Tibial artery (tissue), 4 donors: ENCODE measurements at regions not wholly inside any gene's neighbourhood (a gene's known extent, or its start where the extent isn't known, plus 50 kb on each side); places are given as distances from the start of the nearest gene placed in this dataset.

ENCODE experiments used
- DNase-seq, 2 donors: peaks; one replicate each; pipeline ENCODE4 v3.0.0-alpha.2; 2019
- H3K27ac ChIP-seq, 2 donors: fragments of 200-600 bp; sonication (generic) in 1 of 2; 1 replicate in 1 of 2; 2 replicates in 1 of 2; pipeline ENCODE4 v1.5.1; 2018 to 2019; ENCODE audit warnings: mild to moderate bottlenecking in 1 of 2
- H3K27me3 ChIP-seq, 2 donors: fragments of 200-600 bp; sonication (generic) in 1 of 2; one replicate each; pipeline versions ENCODE4 v1.5.1 to v1.6.0; 2016 to 2019
- H3K36me3 ChIP-seq, 3 donors: fragments of 200-600 bp; sonication (generic) in 2 of 3; one replicate each; pipeline ENCODE4 v1.5.1; 2016 to 2019; ENCODE audit warnings: mild to moderate bottlenecking in 2 of 3
- H3K4me1 ChIP-seq, 4 donors: fragments of 200-600 bp; sonication (generic) in 2 of 4; 1 replicate in 3 of 4; 2 replicates in 1 of 4; pipeline ENCODE4 v1.5.1; 2016 to 2019
- H3K4me3 ChIP-seq, 2 donors: fragments of 200-600 bp; sonication (generic) in 1 of 2; 1 replicate in 1 of 2; 2 replicates in 1 of 2; pipeline ENCODE4 v1.5.1; 2018 to 2019; ENCODE audit warnings: mild to moderate bottlenecking in 2 of 2
- H3K9me3 ChIP-seq, 3 donors: fragments of 200-600 bp; sonication (generic) in 1 of 3; one replicate each; pipeline ENCODE4 v1.5.1; 2016 to 2019
- intact Hi-C: fragments of 100-400 bp; cut with DNase I; formaldehyde crosslinking; loops from one replicate; pipeline ENCODE4 v1.15.0; 2023; ENCODE audit warnings: low total_unique reads
- TF ChIP-seq, protein P1 (sequence below), 2 experiments: fragments of 200-600 bp in 1 of 2; fragments of 450-650 bp in 1 of 2; IDR thresholded peaks; one replicate each; pipeline ENCODE4 v1.5.1; 2017 to 2019; ENCODE audit warnings: antibody characterized with exemption in 2 of 2, mild to moderate bottlenecking in 1 of 2, moderate library complexity in 1 of 2

DNA sequence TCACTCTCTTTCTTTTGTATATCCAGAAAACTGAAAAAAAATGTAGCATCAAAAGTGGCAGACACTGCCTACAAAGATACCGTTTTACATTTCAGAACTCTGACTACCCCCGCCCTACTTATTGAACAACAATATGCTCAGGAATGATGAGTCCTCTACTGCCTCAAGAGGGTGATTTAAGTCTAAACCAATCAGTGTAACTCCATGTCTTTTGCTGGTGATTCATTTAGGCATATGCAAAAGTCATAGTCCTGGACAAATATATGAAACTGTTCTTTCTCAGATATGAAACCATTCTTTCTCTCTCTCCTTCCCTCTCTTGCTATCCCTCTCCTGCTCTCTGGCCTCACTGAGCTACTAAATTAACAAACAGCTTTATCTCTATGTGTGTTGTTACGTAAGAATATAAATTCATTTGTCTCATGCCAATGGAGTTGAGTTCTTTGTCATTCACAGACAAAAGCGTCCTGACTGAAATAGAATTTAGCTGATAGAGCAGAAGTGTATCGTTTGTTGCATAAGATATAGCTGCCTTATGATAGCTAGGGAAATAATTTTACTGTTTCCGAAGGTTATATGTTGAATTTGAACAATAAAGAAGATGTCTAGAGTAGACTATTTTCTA, 133.7 kb upstream of the OSTN start:
- no peaks in the 10 kb centered on the region for H3K9me3 ChIP-seq
- no peaks in the 10 kb centered on the region for H3K4me1 ChIP-seq
- H3K27me3 ChIP-seq = no peaks in the 10 kb centered on the region
- no peak overlapping the region for H3K27ac ChIP-seq
- DNase-seq = no peak
- H3K4me3 ChIP-seq = no peak overlapping the region
- H3K36me3 ChIP-seq = no peaks in the 10 kb centered on the region
- intact Hi-C loops = loop anchor here (5.0 kb wide), 1 partner anchor 453 kb away; no protein-coding TSS in a partner anchor
- TF ChIP-seq, protein P1, sequence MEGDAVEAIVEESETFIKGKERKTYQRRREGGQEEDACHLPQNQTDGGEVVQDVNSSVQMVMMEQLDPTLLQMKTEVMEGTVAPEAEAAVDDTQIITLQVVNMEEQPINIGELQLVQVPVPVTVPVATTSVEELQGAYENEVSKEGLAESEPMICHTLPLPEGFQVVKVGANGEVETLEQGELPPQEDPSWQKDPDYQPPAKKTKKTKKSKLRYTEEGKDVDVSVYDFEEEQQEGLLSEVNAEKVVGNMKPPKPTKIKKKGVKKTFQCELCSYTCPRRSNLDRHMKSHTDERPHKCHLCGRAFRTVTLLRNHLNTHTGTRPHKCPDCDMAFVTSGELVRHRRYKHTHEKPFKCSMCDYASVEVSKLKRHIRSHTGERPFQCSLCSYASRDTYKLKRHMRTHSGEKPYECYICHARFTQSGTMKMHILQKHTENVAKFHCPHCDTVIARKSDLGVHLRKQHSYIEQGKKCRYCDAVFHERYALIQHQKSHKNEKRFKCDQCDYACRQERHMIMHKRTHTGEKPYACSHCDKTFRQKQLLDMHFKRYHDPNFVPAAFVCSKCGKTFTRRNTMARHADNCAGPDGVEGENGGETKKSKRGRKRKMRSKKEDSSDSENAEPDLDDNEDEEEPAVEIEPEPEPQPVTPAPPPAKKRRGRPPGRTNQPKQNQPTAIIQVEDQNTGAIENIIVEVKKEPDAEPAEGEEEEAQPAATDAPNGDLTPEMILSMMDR (IDR thresholded peaks at IDR 0.05) = no peak

DNA sequence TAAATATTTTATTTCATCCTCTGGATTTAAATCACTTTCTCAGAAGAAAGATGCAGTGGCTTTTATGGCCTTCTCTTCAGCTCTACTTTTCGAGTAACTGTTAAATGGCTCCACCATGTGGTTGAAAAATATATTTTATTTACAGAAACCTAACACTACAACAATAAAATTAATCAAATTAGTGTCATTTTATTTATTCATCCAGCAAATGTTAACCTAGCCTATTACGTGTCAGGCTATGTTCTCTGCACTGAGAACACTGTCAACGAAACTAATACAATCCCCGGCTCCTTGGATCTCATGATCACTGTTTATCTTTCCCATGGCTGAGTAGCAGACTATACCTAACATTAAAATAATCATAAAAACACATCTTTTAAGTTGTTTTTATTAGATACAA, 148.0 kb upstream of the OSTN start:
- no peaks in the 10 kb centered on the region for H3K36me3 ChIP-seq
- no peak overlapping the region for H3K27ac ChIP-seq
- TF ChIP-seq, protein P1 (IDR thresholded peaks at IDR 0.05) = peak; percentile 34 to 35
- H3K4me1 ChIP-seq = no peaks in the 10 kb centered on the region
- DNase-seq = no peak
- H3K4me3 ChIP-seq = no peak overlapping the region
- intact Hi-C loops = no loop called here
- no peaks in the 10 kb centered on the region for H3K27me3 ChIP-seq
- no peaks in the 10 kb centered on the region for H3K9me3 ChIP-seq

DNA sequence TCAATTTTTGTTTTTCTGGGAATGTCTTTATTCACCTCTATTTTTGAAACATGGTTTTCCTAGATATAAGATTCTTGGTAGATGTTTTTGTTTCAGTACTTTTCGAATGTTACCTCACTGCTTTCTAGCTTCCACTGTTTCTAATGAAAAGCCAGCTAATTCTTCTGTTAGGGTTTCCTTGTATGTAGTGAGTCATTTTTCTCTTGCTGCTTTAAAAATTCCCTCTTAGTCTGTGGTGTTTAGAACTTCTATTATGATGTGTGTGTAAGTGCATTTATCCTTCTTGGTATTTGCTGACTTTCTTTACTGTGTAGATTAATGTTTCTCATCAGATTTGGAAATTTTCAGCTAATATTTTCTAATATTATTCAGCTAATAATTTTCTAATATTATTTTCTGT, 151.1 kb upstream of the OSTN start:
- no peak for DNase-seq
- intact Hi-C loops = no loop called here

GRCh38 chr3:191030929-191031328, 168.1 kb upstream of the OSTN start:
- intact Hi-C loops = no loop called here
- Histone ChIP-seq H3K4me1 (peaks cover 0 to 3% (median 0%) of the 10 kb centered on the region in 4 donors), H3K27me3 (no peaks in the 10 kb centered on the region), H3K4me3 (no peak overlapping the region), H3K36me3 (no peaks in the 10 kb centered on the region), H3K9me3 (no peaks in the 10 kb centered on the region), H3K27ac (no peak overlapping the region)
- TF ChIP-seq, protein P1 (IDR thresholded peaks at IDR 0.05) = no peak
- DNase-seq = no peak

More for the DNA sequence above, 151.1 kb upstream of the OSTN start:
- Histone ChIP-seq H3K4me3 (no peak overlapping the region), H3K36me3 (no peaks in the 10 kb centered on the region), H3K27me3 (no peaks in the 10 kb centered on the region), H3K27ac (no peak overlapping the region), H3K4me1 (no peaks in the 10 kb centered on the region), H3K9me3 (no peaks in the 10 kb centered on the region)
- TF ChIP-seq, protein P1 (IDR thresholded peaks at IDR 0.05) = no peak

DNA sequence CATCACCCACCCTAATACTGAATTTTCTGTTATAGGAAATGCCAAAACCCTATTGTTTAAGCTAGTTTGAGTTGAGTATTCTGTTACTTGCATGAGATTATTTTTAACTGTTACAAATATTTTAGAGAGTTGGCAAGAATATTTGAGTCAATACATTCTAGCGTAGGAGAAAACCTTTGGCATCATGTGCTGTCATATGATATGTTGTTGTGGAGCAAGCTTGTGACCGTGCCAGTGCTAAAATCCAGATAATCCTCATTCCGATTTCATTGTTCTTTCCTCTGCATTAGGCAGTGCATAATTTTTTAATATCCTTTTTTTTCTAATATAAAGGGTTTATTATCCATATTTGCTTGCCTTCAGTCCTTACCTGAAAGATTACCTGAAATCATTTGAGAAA, 168.0 kb upstream of the GMNC start:
- Histone ChIP-seq H3K9me3 (no peaks in the 10 kb centered on the region), H3K4me1 (peaks cover 0 to 3% (median 0%) of the 10 kb centered on the region in 4 donors), H3K27ac (no peak overlapping the region), H3K4me3 (no peak overlapping the region), H3K27me3 (no peaks in the 10 kb centered on the region), H3K36me3 (no peaks in the 10 kb centered on the region)
- DNase-seq = no peak
- TF ChIP-seq, protein P1 (IDR thresholded peaks at IDR 0.05) = no peak
- intact Hi-C loops = no loop called here
